H9 (cell line): ENCODE measurements at regions not wholly inside any gene's neighbourhood (a gene's known extent, or its start where the extent isn't known, plus 50 kb on each side); places are given as distances from the start of the nearest gene placed in this dataset.
A peak's percentile ranks its signal among the peaks of the same experiment; 100 is the strongest.

Experiments
- DNase-seq: peaks from one replicate; pipeline ENCODE4 v3.0.0-alpha.2; 2017
- H2AFZ ChIP-seq: one replicate; pipeline ENCODE4 v1.6.1; 2013; ENCODE audit warnings: mild to moderate bottlenecking, low read length, control low read depth, moderate library complexity
- H2AK5ac ChIP-seq: 2 replicates; pipeline ENCODE4 v1.6.1; 2013; ENCODE audit warnings: low read length, control low read depth, mixed read lengths; ENCODE audit not compliant: insufficient read length
- H2BK120ac ChIP-seq: one replicate; pipeline ENCODE4 v1.6.1; 2013; ENCODE audit warnings: low read depth, mild to moderate bottlenecking, low read length, control low read depth, inconsistent platforms; ENCODE audit not compliant: poor library complexity, severe bottlenecking
- H2BK12ac ChIP-seq: 2 replicates; pipeline ENCODE4 v1.6.1; 2013; ENCODE audit warnings: low read length, control low read depth, mixed read lengths, low read depth; ENCODE audit not compliant: insufficient read length
- H2BK15ac ChIP-seq: 2 replicates; pipeline ENCODE4 v1.6.1; 2013; ENCODE audit warnings: low read depth, low read length, control low read depth
- H2BK20ac ChIP-seq: one replicate; pipeline ENCODE4 v1.6.1; 2013; ENCODE audit warnings: low read depth, mild to moderate bottlenecking, low read length, control low read depth, inconsistent platforms; ENCODE audit not compliant: poor library complexity, severe bottlenecking
- H2BK5ac ChIP-seq: 2 replicates; pipeline ENCODE4 v1.6.1; 2013; ENCODE audit warnings: low read length, control low read depth, mixed read lengths; ENCODE audit not compliant: insufficient read length
- H3K14ac ChIP-seq: 2 replicates; pipeline ENCODE4 v1.6.1; 2013; ENCODE audit warnings: low read length, control low read depth; ENCODE audit not compliant: insufficient read depth
- H3K18ac ChIP-seq: 2 replicates; pipeline ENCODE4 v1.6.1; 2013; ENCODE audit warnings: low read depth, mild to moderate bottlenecking, mixed read lengths, low read length, control low read depth; ENCODE audit not compliant: insufficient read length
- H3K23ac ChIP-seq: 2 replicates; pipeline ENCODE4 v1.6.1; 2013; ENCODE audit warnings: low read length, control low read depth, mixed read lengths, low read depth; ENCODE audit not compliant: insufficient read length
- H3K23me2 ChIP-seq: 2 replicates; pipeline ENCODE4 v1.6.1; 2013; ENCODE audit warnings: low read depth, mild to moderate bottlenecking, mixed read lengths, low read length, control low read depth; ENCODE audit not compliant: insufficient read length, poor library complexity, severe bottlenecking
- H3K27ac ChIP-seq: 2 replicates; pipeline ENCODE4 v1.5.1; 2013; ENCODE audit warnings: low read length, control low read depth, mixed read lengths, low read depth; ENCODE audit not compliant: insufficient read length
- H3K27me3 ChIP-seq: 2 replicates; pipeline ENCODE4 v1.6.1; 2013; ENCODE audit warnings: low read length, control low read depth, inconsistent platforms; ENCODE audit not compliant: insufficient read depth
- H3K4ac ChIP-seq: 2 replicates; pipeline ENCODE4 v1.6.1; 2013; ENCODE audit warnings: low read depth, mild to moderate bottlenecking, control low read depth, inconsistent platforms, low read length, moderate library complexity
- H3K4me1 ChIP-seq: 2 replicates; pipeline ENCODE4 v1.6.1; 2013; ENCODE audit warnings: low read length, control low read depth, inconsistent platforms; ENCODE audit not compliant: insufficient read depth
- H3K4me2 ChIP-seq: 2 replicates; pipeline ENCODE4 v1.6.1; 2013; ENCODE audit warnings: low read length, control low read depth, mixed read lengths; ENCODE audit not compliant: insufficient read length, insufficient read depth
- H3K56ac ChIP-seq: 2 replicates; pipeline ENCODE4 v1.6.1; 2013; ENCODE audit warnings: low read depth, mild to moderate bottlenecking, mixed read lengths, low read length, control low read depth; ENCODE audit not compliant: insufficient read length
- H3K79me1 ChIP-seq: 2 replicates; pipeline ENCODE4 v1.6.1; 2013; ENCODE audit warnings: low read depth, mild to moderate bottlenecking, moderate library complexity, low read length, control low read depth, inconsistent platforms; ENCODE audit not compliant: insufficient read depth, poor library complexity, severe bottlenecking
- H3K79me2 ChIP-seq: 2 replicates; pipeline ENCODE4 v1.6.1; 2013; ENCODE audit warnings: low read length, control low read depth, inconsistent platforms; ENCODE audit not compliant: insufficient read depth
- H3K9ac ChIP-seq: 2 replicates; pipeline ENCODE4 v1.6.1; 2013; ENCODE audit warnings: low read length, control low read depth, mixed read lengths; ENCODE audit not compliant: insufficient read length; ENCODE audit errors: extremely low read depth
- H3K9me3 ChIP-seq: one replicate; pipeline ENCODE4 v1.6.1; 2013; ENCODE audit warnings: low read depth, low read length, inconsistent platforms; ENCODE audit not compliant: control insufficient read depth
- H3T11ph ChIP-seq: one replicate; pipeline ENCODE4 v1.6.1; 2013; ENCODE audit warnings: mild to moderate bottlenecking, low read length, control low read depth, inconsistent platforms
- H4K20me1 ChIP-seq: one replicate; pipeline ENCODE4 v1.6.1; 2013; ENCODE audit not compliant: control insufficient read depth, insufficient read length, insufficient read depth
- H4K5ac ChIP-seq: 2 replicates; pipeline ENCODE4 v1.6.1; 2013; ENCODE audit warnings: low read depth, mild to moderate bottlenecking, mixed read lengths, low read length, control low read depth; ENCODE audit not compliant: insufficient read length
- H4K8ac ChIP-seq: replicated peaks from 2 replicates; pipeline ENCODE4 v1.6.1; 2013; ENCODE audit warnings: low read length, control low read depth, mixed read lengths, low read depth; ENCODE audit not compliant: insufficient read length
- H4K91ac ChIP-seq: 2 replicates; pipeline ENCODE4 v1.6.1; 2013; ENCODE audit warnings: low read depth, mild to moderate bottlenecking, moderate library complexity, mixed read lengths, low read length, control low read depth; ENCODE audit not compliant: insufficient read length
- H3K27ac Mint-ChIP-seq, 3 experiments: 2 replicates in 2 of 3; 3 replicates in 1 of 3; pipeline ENCODE4 v1.8.0; 2020 to 2021; ENCODE audit warnings: mixed read lengths in 3 of 3, mild to moderate bottlenecking in 1 of 3, moderate library complexity in 1 of 3
- H3K27me3 Mint-ChIP-seq: 2 replicates; pipeline ENCODE4 v1.8.0; 2021; ENCODE audit warnings: low read depth, mild to moderate bottlenecking, moderate library complexity, mixed read lengths
- H3K36me3 Mint-ChIP-seq, 3 experiments: 2 replicates in 2 of 3; 3 replicates in 1 of 3; pipeline ENCODE4 v1.8.0; 2020 to 2021; ENCODE audit warnings: low read depth in 3 of 3, mixed read lengths in 3 of 3; ENCODE audit not compliant: insufficient read depth in 1 of 3
- H3K4me1 Mint-ChIP-seq, 2 experiments: 2 replicates each; pipeline ENCODE4 v1.8.0; 2020; ENCODE audit warnings: mixed read lengths in 2 of 2
- H3K4me3 Mint-ChIP-seq, 2 experiments: 2 replicates in 1 of 2; 3 replicates in 1 of 2; pipeline ENCODE4 v1.8.0; 2020 to 2021; ENCODE audit warnings: mild to moderate bottlenecking in 2 of 2, mixed read lengths in 2 of 2, moderate library complexity in 1 of 2
- H3K9me3 Mint-ChIP-seq, 2 experiments: 2 replicates in 1 of 2; 3 replicates in 1 of 2; pipeline ENCODE4 v1.8.0; 2020; ENCODE audit warnings: mild to moderate bottlenecking in 2 of 2, mixed read lengths in 2 of 2, moderate library complexity in 1 of 2
- CTCF ChIP-seq: fragments of 200-600 bp; sonication (generic); conservative IDR thresholded peaks from 3 replicates; pipeline ENCODE4 v1.8.0; 2021; ENCODE audit warnings: antibody characterized with exemption, mild to moderate bottlenecking
- WGBS: extraction: QIAGEN DNeasy Blood & Tissue Kit; methylation state at CpG from one replicate; pipeline ENCODE4 v1.1.7; 2013; ENCODE audit warnings: missing lambda C conversion rate, low lambda C conversion rate, mixed read lengths; ENCODE audit not compliant: insufficient read length; ENCODE audit errors: extremely low coverage; 5-methylcytosine and 5-hydroxymethylcytosine counted together

- no peak overlapping the region for H3T11ph ChIP-seq
- no peak overlapping the region for H3K23ac ChIP-seq
- Mint-ChIP-seq H3K36me3 (no peaks in the 10 kb centered on the region; a peak in 1 of 7 replicates), H3K27me3 (no peaks in the 10 kb centered on the region; the same call in 1 of the 2 replicates), H3K4me1 (peaks cover 33 to 39% of the 10 kb centered on the region in 2 experiments), H3K9me3 (no peaks in the 10 kb centered on the region), H3K27ac (no peak overlapping the region; a peak in 1 of 7 replicates), H3K4me3 (no peak overlapping the region)
- H2AFZ ChIP-seq = peak overlapping the region; percentile 32
- no peaks in the 10 kb centered on the region for H3K79me1 ChIP-seq
- H3K18ac ChIP-seq = no peak overlapping the region
- H3K9me3 ChIP-seq = no peaks in the 10 kb centered on the region
- no peak for TF ChIP-seq CTCF
- H3K14ac ChIP-seq = no peak overlapping the region
- DNase-seq = peak; percentile 18
- H4K20me1 ChIP-seq = no peaks in the 10 kb centered on the region
- no peak overlapping the region for H3K27ac ChIP-seq
- no peak overlapping the region for H2BK20ac ChIP-seq
- H4K5ac ChIP-seq = no peak overlapping the region
- no peak overlapping the region for H3K4me2 ChIP-seq
- H2BK5ac ChIP-seq = no peak overlapping the region
- H2BK12ac ChIP-seq = no peak overlapping the region
- H3K23me2 ChIP-seq = no peaks in the 10 kb centered on the region
- H3K4me1 ChIP-seq = peaks cover 4% of the 10 kb centered on the region; the same call in 1 of the 2 replicates
- no peak overlapping the region for H3K56ac ChIP-seq
- no peak overlapping the region for H2AK5ac ChIP-seq
- no peak overlapping the region for H2BK15ac ChIP-seq
- no peak overlapping the region for H3K9ac ChIP-seq
- no peaks in the 10 kb centered on the region for H3K79me2 ChIP-seq
- H2BK120ac ChIP-seq = no peak overlapping the region
- H4K8ac ChIP-seq = no peak overlapping the region
- H3K4ac ChIP-seq = no peak overlapping the region
- WGBS = no CpG with 5 or more reads among the region's 7 CpGs
- no peaks in the 10 kb centered on the region for H3K27me3 ChIP-seq
- no peak overlapping the region for H4K91ac ChIP-seq
Observed at GRCh38 chr20:23155141-23155590, 69.0 kb upstream of the CD93 start.
